Panc1 (cell line): ENCODE measurements at regions not wholly inside any gene's neighbourhood (a gene's known extent, or its start where the extent isn't known, plus 50 kb on each side); places are given as distances from the start of the nearest gene placed in this dataset.

Experiments
- TCF7L2 ChIP-seq: IDR thresholded peaks from 2 replicates; pipeline ENCODE4 v1.6.1; 2011; ENCODE audit warnings: mild to moderate bottlenecking, low read depth, low read length, inconsistent platforms
- TF ChIP-seq, protein P1 (sequence below): fragments of 450-650 bp; IDR thresholded peaks from 2 replicates; pipeline ENCODE4 v1.5.1; 2017; ENCODE audit warnings: mild to moderate bottlenecking
- TF ChIP-seq, protein P2 (sequence below), 2 experiments: IDR thresholded peaks; 2 replicates each; pipeline ENCODE4 v1.6.1; 2011 to 2012; ENCODE audit warnings: low read depth in 2 of 2, control low read depth in 1 of 2, low read length in 1 of 2, mild to moderate bottlenecking in 1 of 2, moderate library complexity in 1 of 2; ENCODE audit not compliant: insufficient read depth in 1 of 2

DNA sequence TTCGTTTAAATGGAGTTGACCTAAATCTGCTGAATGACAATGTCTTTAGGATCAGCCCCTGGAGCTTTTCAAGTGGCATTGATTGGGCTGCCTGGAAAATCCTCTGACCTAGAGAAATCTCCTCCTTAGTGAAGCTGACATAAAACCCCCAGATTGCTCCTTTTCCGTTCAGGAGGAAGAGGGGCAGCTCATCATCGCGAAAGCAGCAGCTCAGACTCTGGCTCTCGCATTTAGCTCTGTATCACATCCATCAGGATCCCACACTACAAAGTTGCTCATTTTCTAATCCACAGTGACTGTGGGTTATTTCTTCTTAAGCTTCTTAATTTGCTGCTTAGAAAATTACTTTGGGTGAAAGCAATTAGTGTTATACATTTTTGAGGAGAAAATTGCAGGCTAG lies 373.7 kb downstream of the ENC1 start:
- TF ChIP-seq, protein P1, sequence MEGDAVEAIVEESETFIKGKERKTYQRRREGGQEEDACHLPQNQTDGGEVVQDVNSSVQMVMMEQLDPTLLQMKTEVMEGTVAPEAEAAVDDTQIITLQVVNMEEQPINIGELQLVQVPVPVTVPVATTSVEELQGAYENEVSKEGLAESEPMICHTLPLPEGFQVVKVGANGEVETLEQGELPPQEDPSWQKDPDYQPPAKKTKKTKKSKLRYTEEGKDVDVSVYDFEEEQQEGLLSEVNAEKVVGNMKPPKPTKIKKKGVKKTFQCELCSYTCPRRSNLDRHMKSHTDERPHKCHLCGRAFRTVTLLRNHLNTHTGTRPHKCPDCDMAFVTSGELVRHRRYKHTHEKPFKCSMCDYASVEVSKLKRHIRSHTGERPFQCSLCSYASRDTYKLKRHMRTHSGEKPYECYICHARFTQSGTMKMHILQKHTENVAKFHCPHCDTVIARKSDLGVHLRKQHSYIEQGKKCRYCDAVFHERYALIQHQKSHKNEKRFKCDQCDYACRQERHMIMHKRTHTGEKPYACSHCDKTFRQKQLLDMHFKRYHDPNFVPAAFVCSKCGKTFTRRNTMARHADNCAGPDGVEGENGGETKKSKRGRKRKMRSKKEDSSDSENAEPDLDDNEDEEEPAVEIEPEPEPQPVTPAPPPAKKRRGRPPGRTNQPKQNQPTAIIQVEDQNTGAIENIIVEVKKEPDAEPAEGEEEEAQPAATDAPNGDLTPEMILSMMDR, result no peak
- TF ChIP-seq, protein P2, sequence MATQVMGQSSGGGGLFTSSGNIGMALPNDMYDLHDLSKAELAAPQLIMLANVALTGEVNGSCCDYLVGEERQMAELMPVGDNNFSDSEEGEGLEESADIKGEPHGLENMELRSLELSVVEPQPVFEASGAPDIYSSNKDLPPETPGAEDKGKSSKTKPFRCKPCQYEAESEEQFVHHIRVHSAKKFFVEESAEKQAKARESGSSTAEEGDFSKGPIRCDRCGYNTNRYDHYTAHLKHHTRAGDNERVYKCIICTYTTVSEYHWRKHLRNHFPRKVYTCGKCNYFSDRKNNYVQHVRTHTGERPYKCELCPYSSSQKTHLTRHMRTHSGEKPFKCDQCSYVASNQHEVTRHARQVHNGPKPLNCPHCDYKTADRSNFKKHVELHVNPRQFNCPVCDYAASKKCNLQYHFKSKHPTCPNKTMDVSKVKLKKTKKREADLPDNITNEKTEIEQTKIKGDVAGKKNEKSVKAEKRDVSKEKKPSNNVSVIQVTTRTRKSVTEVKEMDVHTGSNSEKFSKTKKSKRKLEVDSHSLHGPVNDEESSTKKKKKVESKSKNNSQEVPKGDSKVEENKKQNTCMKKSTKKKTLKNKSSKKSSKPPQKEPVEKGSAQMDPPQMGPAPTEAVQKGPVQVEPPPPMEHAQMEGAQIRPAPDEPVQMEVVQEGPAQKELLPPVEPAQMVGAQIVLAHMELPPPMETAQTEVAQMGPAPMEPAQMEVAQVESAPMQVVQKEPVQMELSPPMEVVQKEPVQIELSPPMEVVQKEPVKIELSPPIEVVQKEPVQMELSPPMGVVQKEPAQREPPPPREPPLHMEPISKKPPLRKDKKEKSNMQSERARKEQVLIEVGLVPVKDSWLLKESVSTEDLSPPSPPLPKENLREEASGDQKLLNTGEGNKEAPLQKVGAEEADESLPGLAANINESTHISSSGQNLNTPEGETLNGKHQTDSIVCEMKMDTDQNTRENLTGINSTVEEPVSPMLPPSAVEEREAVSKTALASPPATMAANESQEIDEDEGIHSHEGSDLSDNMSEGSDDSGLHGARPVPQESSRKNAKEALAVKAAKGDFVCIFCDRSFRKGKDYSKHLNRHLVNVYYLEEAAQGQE (IDR thresholded peaks at IDR 0.05; ENCODE audit: insufficient read depth in 1 of 2, low read depth in 2 of 2, low read length in 1 of 2), result no peak
- TF ChIP-seq TCF7L2, result no peak
